Chondrocyte (in vitro differentiated cells): ENCODE measurements at regions not wholly inside any gene's neighbourhood (a gene's known extent, or its start where the extent isn't known, plus 50 kb on each side); places are given as distances from the start of the nearest gene placed in this dataset.
"Not testable (repeated sequence)": the region's sequence is repeated elsewhere in the genome, so short reads cannot be mapped to it uniquely, and the experiment has no call there.

Experiments used
- DNase-seq: peaks from one replicate; pipeline ENCODE4 v3.0.0; 2021; ENCODE audit warnings: mixed read lengths, low spot score
- H3K27ac Mint-ChIP-seq: one replicate; pipeline ENCODE4 v1.8.0; 2021; ENCODE audit warnings: mild to moderate bottlenecking, moderate library complexity, mixed read lengths; ENCODE audit not compliant: unreplicated experiment
- H3K27me3 Mint-ChIP-seq: 2 replicates; pipeline ENCODE4 v1.8.0; 2021; ENCODE audit warnings: low read depth, mixed read lengths
- H3K36me3 Mint-ChIP-seq: 2 replicates; pipeline ENCODE4 v1.8.0; 2021; ENCODE audit warnings: low read depth, mixed read lengths
- H3K4me1 Mint-ChIP-seq: 2 replicates; pipeline ENCODE4 v1.8.0; 2021; ENCODE audit warnings: low read depth, mild to moderate bottlenecking, mixed read lengths
- H3K4me3 Mint-ChIP-seq: one replicate; pipeline ENCODE4 v1.8.0; 2021; ENCODE audit warnings: mild to moderate bottlenecking, moderate library complexity, mixed read lengths; ENCODE audit not compliant: unreplicated experiment
- H3K9me3 Mint-ChIP-seq: 2 replicates; pipeline ENCODE4 v1.8.0; 2021; ENCODE audit warnings: low read depth, mixed read lengths
- TF ChIP-seq, protein P1 (sequence below): fragments of 200-600 bp; sonication (generic); IDR thresholded peaks from 2 replicates; pipeline ENCODE4 v1.5.0; 2021; ENCODE audit warnings: antibody characterized with exemption, mild to moderate bottlenecking, moderate library complexity

DNA sequence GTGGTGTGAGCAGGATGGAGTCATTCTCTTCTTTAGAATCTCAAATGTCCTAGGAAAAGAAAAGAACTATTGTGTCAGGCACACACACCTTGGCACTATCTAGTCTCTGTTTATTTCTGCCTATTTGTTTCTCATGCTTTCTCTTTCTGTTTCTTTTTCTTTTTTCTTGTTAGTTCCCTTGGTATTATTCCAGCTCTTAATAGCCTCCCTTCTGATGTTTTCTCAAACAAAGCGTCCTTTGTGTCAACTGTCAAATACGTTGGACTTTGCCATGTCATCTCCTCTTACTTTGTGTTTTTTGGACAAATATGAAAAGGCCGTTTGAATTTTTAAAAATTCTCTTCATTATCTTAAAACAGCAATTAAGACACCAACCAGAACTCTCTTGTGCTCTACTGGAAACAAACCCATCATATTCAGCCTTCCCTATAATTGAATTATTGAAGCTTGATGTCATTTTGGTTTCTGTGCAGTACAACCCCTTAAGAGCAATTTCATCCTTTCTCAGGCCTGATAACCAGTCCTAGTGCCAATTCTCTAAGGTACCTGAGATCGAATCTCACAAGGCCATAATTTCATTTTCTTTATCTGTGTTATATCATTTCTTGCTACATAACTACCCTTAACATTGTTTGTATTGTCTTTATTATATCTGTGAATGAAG is 497.8 kb upstream of the NRP1 start:
- H3K4me3 Mint-ChIP-seq: no peak overlapping the region
- no peak for DNase-seq
- H3K27me3 Mint-ChIP-seq: no peaks in the 10 kb centered on the region
- H3K9me3 Mint-ChIP-seq: peaks cover 4% of the 10 kb centered on the region
- TF ChIP-seq, protein P1, sequence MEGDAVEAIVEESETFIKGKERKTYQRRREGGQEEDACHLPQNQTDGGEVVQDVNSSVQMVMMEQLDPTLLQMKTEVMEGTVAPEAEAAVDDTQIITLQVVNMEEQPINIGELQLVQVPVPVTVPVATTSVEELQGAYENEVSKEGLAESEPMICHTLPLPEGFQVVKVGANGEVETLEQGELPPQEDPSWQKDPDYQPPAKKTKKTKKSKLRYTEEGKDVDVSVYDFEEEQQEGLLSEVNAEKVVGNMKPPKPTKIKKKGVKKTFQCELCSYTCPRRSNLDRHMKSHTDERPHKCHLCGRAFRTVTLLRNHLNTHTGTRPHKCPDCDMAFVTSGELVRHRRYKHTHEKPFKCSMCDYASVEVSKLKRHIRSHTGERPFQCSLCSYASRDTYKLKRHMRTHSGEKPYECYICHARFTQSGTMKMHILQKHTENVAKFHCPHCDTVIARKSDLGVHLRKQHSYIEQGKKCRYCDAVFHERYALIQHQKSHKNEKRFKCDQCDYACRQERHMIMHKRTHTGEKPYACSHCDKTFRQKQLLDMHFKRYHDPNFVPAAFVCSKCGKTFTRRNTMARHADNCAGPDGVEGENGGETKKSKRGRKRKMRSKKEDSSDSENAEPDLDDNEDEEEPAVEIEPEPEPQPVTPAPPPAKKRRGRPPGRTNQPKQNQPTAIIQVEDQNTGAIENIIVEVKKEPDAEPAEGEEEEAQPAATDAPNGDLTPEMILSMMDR: no peak
- H3K27ac Mint-ChIP-seq: no peak overlapping the region
- H3K36me3 Mint-ChIP-seq: no peaks in the 10 kb centered on the region
- H3K4me1 Mint-ChIP-seq: no peaks in the 10 kb centered on the region

DNA sequence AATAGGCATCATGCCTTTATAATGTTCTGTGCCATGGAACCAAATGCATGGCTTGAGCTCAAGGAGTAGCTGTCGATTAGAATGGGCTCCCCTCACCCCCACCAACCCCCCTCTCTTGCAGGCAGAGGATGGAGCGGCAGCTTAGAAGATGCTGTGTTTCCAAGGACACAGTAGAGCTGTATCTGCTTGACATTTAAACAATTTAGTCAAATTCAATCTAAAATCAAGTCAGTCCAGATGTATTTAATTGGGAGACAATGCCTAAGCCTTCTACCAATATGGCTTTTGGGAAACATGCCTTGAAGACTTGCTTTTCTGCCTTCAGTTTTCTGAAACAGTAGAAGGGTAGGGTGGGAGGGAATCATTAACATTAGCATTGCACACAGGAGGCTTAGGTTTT is 497.1 kb upstream of the NRP1 start:
- H3K4me1 Mint-ChIP-seq: no peaks in the 10 kb centered on the region
- H3K36me3 Mint-ChIP-seq: no peaks in the 10 kb centered on the region
- DNase-seq: no peak
- H3K9me3 Mint-ChIP-seq: peaks cover 4% of the 10 kb centered on the region
- H3K27ac Mint-ChIP-seq: no peak overlapping the region
- TF ChIP-seq, protein P1: no peak
- H3K27me3 Mint-ChIP-seq: no peaks in the 10 kb centered on the region
- no peak overlapping the region for H3K4me3 Mint-ChIP-seq

DNA sequence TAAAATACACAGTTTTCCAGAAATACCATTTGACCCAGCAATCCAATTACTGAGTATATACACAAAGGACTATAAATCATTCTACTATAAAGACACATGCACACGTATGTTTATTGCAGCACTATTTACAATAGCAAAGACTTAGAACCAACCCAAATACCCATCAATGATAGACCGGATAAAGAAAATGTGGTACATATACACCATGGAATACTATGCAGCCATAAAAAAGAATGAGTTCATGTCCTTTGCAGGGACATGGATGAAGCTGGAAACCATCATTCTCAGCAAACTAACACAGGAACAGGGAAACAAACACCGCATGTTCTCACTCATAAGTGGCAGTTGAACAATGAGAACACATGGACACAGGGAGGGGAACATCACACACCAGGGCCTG is 495.4 kb upstream of the NRP1 start:
- DNase-seq, H3K9me3 Mint-ChIP-seq, H3K4me3 Mint-ChIP-seq, H3K36me3 Mint-ChIP-seq, H3K27me3 Mint-ChIP-seq, H3K27ac Mint-ChIP-seq, H3K4me1 Mint-ChIP-seq: not testable (repeated sequence)

DNA sequence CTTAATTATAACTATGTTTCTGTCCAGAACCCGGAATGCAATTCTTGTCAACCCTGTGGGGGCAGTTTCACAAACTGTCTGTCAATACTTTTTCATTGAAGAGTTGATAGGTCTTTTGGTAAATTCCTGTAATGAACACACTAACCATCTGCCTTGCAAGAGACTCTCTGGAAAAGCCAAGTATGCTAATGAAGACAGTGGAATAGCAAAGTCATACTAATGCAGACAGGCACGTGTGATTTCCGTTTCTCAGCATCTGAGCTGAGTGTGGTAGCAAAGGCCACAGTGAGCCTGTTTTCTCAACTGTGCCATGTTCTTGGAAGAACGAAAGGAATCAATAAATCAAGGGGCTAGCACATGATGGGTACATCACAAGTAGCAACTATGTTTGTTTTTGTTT is 494.1 kb upstream of the NRP1 start:
- TF ChIP-seq, protein P1: no peak
- Mint-ChIP-seq H3K4me1 (no peaks in the 10 kb centered on the region), H3K27ac (no peak overlapping the region), H3K27me3 (no peaks in the 10 kb centered on the region), H3K4me3 (no peak overlapping the region), H3K9me3 (peaks cover 4% of the 10 kb centered on the region), H3K36me3 (no peaks in the 10 kb centered on the region)
- no peak for DNase-seq

DNA sequence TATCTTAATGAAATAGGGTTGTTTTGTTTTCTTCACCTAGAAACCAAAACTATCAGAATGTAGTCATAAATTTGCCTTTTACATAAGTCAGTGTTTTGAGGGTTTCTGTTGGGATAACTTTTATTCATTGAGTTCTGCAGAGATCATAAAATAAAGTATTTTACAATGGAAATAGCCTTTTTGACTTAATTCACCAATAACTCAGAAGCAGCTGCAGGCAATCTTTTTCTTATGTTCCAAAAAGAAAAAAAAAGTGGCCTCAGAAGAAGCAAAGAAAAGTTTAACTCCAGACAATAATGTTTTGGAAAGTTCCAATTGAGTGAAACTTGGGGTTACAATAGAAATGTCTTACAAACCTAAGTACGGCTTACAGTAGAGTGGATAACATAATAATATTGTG is 491.7 kb upstream of the NRP1 start:
- Mint-ChIP-seq H3K27ac (no peak overlapping the region), H3K36me3 (no peaks in the 10 kb centered on the region), H3K4me1 (no peaks in the 10 kb centered on the region), H3K4me3 (no peak overlapping the region), H3K9me3 (peaks cover 4% of the 10 kb centered on the region), H3K27me3 (no peaks in the 10 kb centered on the region)
- TF ChIP-seq, protein P1: no peak
- no peak for DNase-seq

DNA sequence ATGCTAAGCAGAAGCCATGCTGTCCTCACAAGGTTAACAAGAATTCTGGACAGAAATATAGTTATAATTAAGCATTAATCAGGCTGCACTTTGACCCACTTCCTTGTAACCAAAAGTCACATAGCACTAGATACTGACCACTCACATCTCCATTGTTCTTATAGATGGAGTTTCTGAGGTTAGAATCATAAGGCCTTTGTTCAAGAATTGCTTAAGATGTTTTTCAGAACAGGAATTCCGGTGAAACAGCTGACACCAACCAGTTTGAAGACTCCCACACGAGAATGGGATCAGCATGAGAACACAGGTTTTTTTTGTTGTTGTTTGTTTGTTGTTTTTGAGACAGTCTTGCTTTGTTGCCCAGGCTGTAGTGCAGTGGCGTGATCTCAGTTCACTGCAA is 488.3 kb upstream of the NRP1 start:
- Mint-ChIP-seq H3K27me3 (no peaks in the 10 kb centered on the region), H3K36me3 (no peaks in the 10 kb centered on the region), H3K27ac (no peak overlapping the region), H3K9me3 (no peaks in the 10 kb centered on the region), H3K4me3 (no peak overlapping the region), H3K4me1 (no peaks in the 10 kb centered on the region)
- no peak for DNase-seq
- TF ChIP-seq, protein P1: no peak
